ENCODE measurements at regions not wholly inside any gene's neighbourhood (a gene's known extent, or its start where the extent isn't known, plus 50 kb on each side); places are given as distances from the start of the nearest gene placed in this dataset.
"Not testable (repeated sequence)": the region's sequence is repeated elsewhere in the genome, so short reads cannot be mapped to it uniquely, and the experiment has no call there.

GRCh38 chr21:15645830-15646229 lies 84.0 kb upstream of the USP25 start:
- H3K36me3 Mint-ChIP-seq (ENCODE audit: low read depth), result no peaks in the 10 kb centered on the region
- DNase-seq (ENCODE audit: low spot score), result no peak
- H3K9me3 Mint-ChIP-seq, result no peaks in the 10 kb centered on the region
- H3K27me3 Mint-ChIP-seq (ENCODE audit: insufficient read depth), result peaks cover 2% of the 10 kb centered on the region
- no peaks in the 10 kb centered on the region for H3K4me1 Mint-ChIP-seq (ENCODE audit: low read depth)
- no peak overlapping the region for H3K27ac Mint-ChIP-seq
- no peak overlapping the region for H3K4me3 Mint-ChIP-seq
- intact Hi-C loops (cut with micrococcal nuclease), result no loop called here

- no peak for DNase-seq (ENCODE audit: low spot score)
- Mint-ChIP-seq H3K9me3 (no peaks in the 10 kb centered on the region), H3K27me3 (ENCODE audit: insufficient read depth) (peaks cover 4% of the 10 kb centered on the region), H3K27ac (no peak overlapping the region), H3K4me1 (ENCODE audit: low read depth) (no peaks in the 10 kb centered on the region), H3K4me3 (no peak overlapping the region), H3K36me3 (ENCODE audit: low read depth) (no peaks in the 10 kb centered on the region)
- intact Hi-C loops (cut with micrococcal nuclease), result no loop called here
These were observed 79.0 kb upstream of the USP25 start for GRCh38 chr21:15650735-15651134.

GRCh38 chr21:15651172-15651571 lies 78.6 kb upstream of the USP25 start:
- intact Hi-C loops (cut with micrococcal nuclease), result no loop called here
- Mint-ChIP-seq H3K9me3 (no peaks in the 10 kb centered on the region), H3K27ac (no peak overlapping the region), H3K4me3 (no peak overlapping the region), H3K36me3 (ENCODE audit: low read depth) (no peaks in the 10 kb centered on the region), H3K4me1 (ENCODE audit: low read depth) (no peaks in the 10 kb centered on the region), H3K27me3 (ENCODE audit: insufficient read depth) (peaks cover 4% of the 10 kb centered on the region)
- DNase-seq (ENCODE audit: low spot score), result no peak

GRCh38 chr21:15653710-15654109 lies 76.1 kb upstream of the USP25 start:
- no peaks in the 10 kb centered on the region for H3K4me1 Mint-ChIP-seq (ENCODE audit: low read depth)
- peaks cover 3% of the 10 kb centered on the region for H3K27me3 Mint-ChIP-seq (ENCODE audit: insufficient read depth)
- H3K9me3 Mint-ChIP-seq, result no peaks in the 10 kb centered on the region
- no peak for DNase-seq (ENCODE audit: low spot score)
- no peaks in the 10 kb centered on the region for H3K36me3 Mint-ChIP-seq (ENCODE audit: low read depth)
- no peak overlapping the region for H3K4me3 Mint-ChIP-seq
- intact Hi-C loops (cut with micrococcal nuclease), result no loop called here
- no peak overlapping the region for H3K27ac Mint-ChIP-seq

- Mint-ChIP-seq H3K4me3 (no peak overlapping the region), H3K27me3 (ENCODE audit: insufficient read depth) (peaks cover 2% of the 10 kb centered on the region), H3K27ac (no peak overlapping the region), H3K36me3 (ENCODE audit: low read depth) (no peaks in the 10 kb centered on the region), H3K4me1 (ENCODE audit: low read depth) (no peaks in the 10 kb centered on the region), H3K9me3 (no peaks in the 10 kb centered on the region)
- intact Hi-C loops (cut with micrococcal nuclease), result no loop called here
- no peak for DNase-seq (ENCODE audit: low spot score)
These were observed 75.6 kb upstream of the USP25 start for GRCh38 chr21:15654171-15654570.

- DNase-seq (ENCODE audit: low spot score), result no peak
- Mint-ChIP-seq H3K9me3 (no peaks in the 10 kb centered on the region), H3K36me3 (ENCODE audit: low read depth) (no peaks in the 10 kb centered on the region), H3K27ac (no peak overlapping the region), H3K4me3 (no peak overlapping the region), H3K27me3 (ENCODE audit: insufficient read depth) (peaks cover 6% of the 10 kb centered on the region), H3K4me1 (ENCODE audit: low read depth) (no peaks in the 10 kb centered on the region)
- intact Hi-C loops (cut with micrococcal nuclease), result no loop called here
These were observed 69.9 kb upstream of the USP25 start for GRCh38 chr21:15659753-15660422.

- DNase-seq (ENCODE audit: low spot score), result no peak
- Mint-ChIP-seq H3K4me1 (ENCODE audit: low read depth) (no peaks in the 10 kb centered on the region), H3K27me3 (ENCODE audit: insufficient read depth) (peaks cover 6% of the 10 kb centered on the region), H3K4me3 (no peak overlapping the region), H3K36me3 (ENCODE audit: low read depth) (no peaks in the 10 kb centered on the region), H3K9me3 (no peaks in the 10 kb centered on the region), H3K27ac (no peak overlapping the region)
- intact Hi-C loops (cut with micrococcal nuclease), result no loop called here
These were observed 69.4 kb upstream of the USP25 start for GRCh38 chr21:15660423-15660804.

- no peaks in the 10 kb centered on the region for H3K4me1 Mint-ChIP-seq (ENCODE audit: low read depth)
- peaks cover 2% of the 10 kb centered on the region for H3K27me3 Mint-ChIP-seq (ENCODE audit: insufficient read depth)
- DNase-seq (ENCODE audit: low spot score), result no peak
- no peaks in the 10 kb centered on the region for H3K36me3 Mint-ChIP-seq (ENCODE audit: low read depth)
- H3K9me3 Mint-ChIP-seq, result no peaks in the 10 kb centered on the region
- H3K4me3 Mint-ChIP-seq, result no peak overlapping the region
- H3K27ac Mint-ChIP-seq, result no peak overlapping the region
- intact Hi-C loops (cut with micrococcal nuclease), result no loop called here
These were observed 62.8 kb upstream of the USP25 start for GRCh38 chr21:15667010-15667409.

GRCh38 chr21:15667819-15668218 lies 62.0 kb upstream of the USP25 start:
- DNase-seq (ENCODE audit: low spot score), result no peak
- peaks cover 2% of the 10 kb centered on the region for H3K27me3 Mint-ChIP-seq (ENCODE audit: insufficient read depth)

GRCh38 chr21:15669247-15669646 lies 60.5 kb upstream of the USP25 start:
- no peaks in the 10 kb centered on the region for H3K9me3 Mint-ChIP-seq
- peaks cover 2% of the 10 kb centered on the region for H3K27me3 Mint-ChIP-seq (ENCODE audit: insufficient read depth)
- H3K36me3 Mint-ChIP-seq (ENCODE audit: low read depth), result no peaks in the 10 kb centered on the region
- H3K27ac Mint-ChIP-seq, result no peak overlapping the region
- no peaks in the 10 kb centered on the region for H3K4me1 Mint-ChIP-seq (ENCODE audit: low read depth)
- intact Hi-C loops (cut with micrococcal nuclease), result no loop called here
- no peak overlapping the region for H3K4me3 Mint-ChIP-seq
- DNase-seq (ENCODE audit: low spot score), result no peak

More at GRCh38 chr21:15667819-15668218, 62.0 kb upstream of the USP25 start:
- intact Hi-C loops (cut with micrococcal nuclease), result no loop called here
- Mint-ChIP-seq H3K9me3 (no peaks in the 10 kb centered on the region), H3K4me3 (no peak overlapping the region), H3K4me1 (ENCODE audit: low read depth) (no peaks in the 10 kb centered on the region), H3K36me3 (ENCODE audit: low read depth) (no peaks in the 10 kb centered on the region), H3K27ac (no peak overlapping the region)

- H3K27ac Mint-ChIP-seq, result no peak overlapping the region
- H3K4me3 Mint-ChIP-seq, result no peak overlapping the region
- no peaks in the 10 kb centered on the region for H3K27me3 Mint-ChIP-seq (ENCODE audit: insufficient read depth)
- H3K36me3 Mint-ChIP-seq (ENCODE audit: low read depth), result no peaks in the 10 kb centered on the region
- H3K4me1 Mint-ChIP-seq (ENCODE audit: low read depth), result no peaks in the 10 kb centered on the region
- DNase-seq (ENCODE audit: low spot score), result no peak
- intact Hi-C loops (cut with micrococcal nuclease), result no loop called here
- no peaks in the 10 kb centered on the region for H3K9me3 Mint-ChIP-seq
These were observed 58.6 kb upstream of the USP25 start for GRCh38 chr21:15671188-15671587.

- H3K27me3 Mint-ChIP-seq (ENCODE audit: insufficient read depth), result not testable (repeated sequence)
These were observed 57.2 kb upstream of the USP25 start for GRCh38 chr21:15672578-15672977.

GRCh38 chr21:15676935-15677334 lies 52.8 kb upstream of the USP25 start:
- Mint-ChIP-seq H3K9me3 (no peaks in the 10 kb centered on the region), H3K36me3 (ENCODE audit: low read depth) (no peaks in the 10 kb centered on the region), H3K4me3 (no peak overlapping the region), H3K27me3 (ENCODE audit: insufficient read depth) (peaks cover 6% of the 10 kb centered on the region), H3K27ac (no peak overlapping the region), H3K4me1 (ENCODE audit: low read depth) (no peaks in the 10 kb centered on the region)
- intact Hi-C loops (cut with micrococcal nuclease), result loop anchor here (5.0 kb wide), 1 partner anchor 150 kb away; no protein-coding TSS in a partner anchor
- no peak for DNase-seq (ENCODE audit: low spot score)

More at GRCh38 chr21:15672578-15672977, 57.2 kb upstream of the USP25 start:
- H3K27ac Mint-ChIP-seq; H3K36me3 Mint-ChIP-seq (ENCODE audit: low read depth); intact Hi-C loops (cut with micrococcal nuclease); DNase-seq (ENCODE audit: low spot score); H3K4me3 Mint-ChIP-seq; H3K4me1 Mint-ChIP-seq (ENCODE audit: low read depth); H3K9me3 Mint-ChIP-seq: not testable (repeated sequence)

GRCh38 chr21:15679630-15680029 lies 50.2 kb upstream of the USP25 start:
- intact Hi-C loops (cut with micrococcal nuclease), result loop anchor here (5.0 kb wide), 1 partner anchor 148 kb away; no protein-coding TSS in a partner anchor
- DNase-seq (ENCODE audit: low spot score), result no peak
- H3K27ac Mint-ChIP-seq, result no peak overlapping the region
- H3K4me3 Mint-ChIP-seq, result no peak overlapping the region
- peaks cover 6% of the 10 kb centered on the region for H3K27me3 Mint-ChIP-seq (ENCODE audit: insufficient read depth)
- H3K36me3 Mint-ChIP-seq (ENCODE audit: low read depth), result no peaks in the 10 kb centered on the region
- peaks cover 6% of the 10 kb centered on the region for H3K4me1 Mint-ChIP-seq (ENCODE audit: low read depth)
- no peaks in the 10 kb centered on the region for H3K9me3 Mint-ChIP-seq

Measured in activated T-helper 1 cell treated with anti-CD3 and anti-CD28 coated beads, Interleukin-12 subunit alpha, Interleukin-12 subunit beta, Interleukin-2, Interleukin-4 antibody, amounts not matched to agents 30 ng/mL and 10 ng/mL and 1 ng/mL, durations not matched to agents 14 hours and 24 hours and 36 hours (primary cell).